HepG2 (cell line): ENCODE measurements at regions not wholly inside any gene's neighbourhood (a gene's known extent, or its start where the extent isn't known, plus 50 kb on each side); places are given as distances from the start of the nearest gene placed in this dataset.
A peak's percentile ranks its signal among the peaks of the same experiment; 100 is the strongest.

Experiments used
- ARNTL ChIP-seq: sonication (generic); formaldehyde crosslinking; IDR thresholded peaks from 2 replicates; pipeline ENCODE4 v1.4.0; 2020; ENCODE audit warnings: mild to moderate bottlenecking, missing genetic modification reagents
- CBX1 ChIP-seq: IDR thresholded peaks from one replicate; pipeline ENCODE4 v1.6.1; 2016; ENCODE audit warnings: antibody characterized with exemption, low read depth
- NR1H2 ChIP-seq: sonication (generic); formaldehyde crosslinking; IDR thresholded peaks from 2 replicates; pipeline ENCODE4 v1.8.1; 2022; ENCODE audit warnings: low read depth, missing genetic modification reagents, borderline replicate concordance
- REST ChIP-seq, 2 experiments: IDR thresholded peaks; 2 replicates each; pipeline ENCODE4 v1.6.1; 2011 to 2012; ENCODE audit warnings: low read length in 2 of 2, borderline replicate concordance in 1 of 2, low read depth in 1 of 2, mild to moderate bottlenecking in 1 of 2, moderate library complexity in 1 of 2
- RFX3 ChIP-seq: IDR thresholded peaks from 2 replicates; pipeline ENCODE4 v1.6.1; 2016; ENCODE audit warnings: missing biosample characterization, missing genetic modification reagents
- SNRNP70 ChIP-seq: fragments of 200-400 bp; formaldehyde crosslinking; IDR thresholded peaks from 2 replicates; pipeline ENCODE4 v1.6.1; 2017; ENCODE audit warnings: mild to moderate bottlenecking, low read depth, low read length, moderate library complexity
- THAP8 ChIP-seq: sonication (generic); formaldehyde crosslinking; IDR thresholded peaks from 2 replicates; pipeline ENCODE4 v1.5.1; 2020; ENCODE audit warnings: missing genetic modification reagents, mild to moderate bottlenecking, borderline replicate concordance
- ZNF607 ChIP-seq: sonication (generic); formaldehyde crosslinking; IDR thresholded peaks from 2 replicates; pipeline ENCODE4 v1.5.1; 2020; ENCODE audit warnings: missing genetic modification reagents, mild to moderate bottlenecking, borderline replicate concordance
- TF ChIP-seq, protein P1 (sequence below): sonication (generic); formaldehyde crosslinking; IDR thresholded peaks from 2 replicates; pipeline ENCODE4 v1.5.0; 2020; ENCODE audit warnings: mild to moderate bottlenecking, missing genetic modification reagents, borderline replicate concordance
- TF ChIP-seq, protein P2 (sequence below): sonication (generic); formaldehyde crosslinking; IDR thresholded peaks from 2 replicates; pipeline ENCODE4 v1.5.1; 2020; ENCODE audit warnings: missing genetic modification reagents, mild to moderate bottlenecking, borderline replicate concordance

- TF ChIP-seq ZNF607 (CRISPR knock-in tag) (no peak), ARNTL (CRISPR knock-in tag) (0 out of 2 replicates have a peak, but pooled peaks have one; percentile 56), REST (IDR thresholded peaks at IDR 0.05; ENCODE audit: borderline replicate concordance in 1 of 2, low read depth in 1 of 2, low read length in 2 of 2) (peak in 1 of 2 experiments; percentile 24; a peak in 1 of 4 replicates), RFX3 (CRISPR knock-in tag) (no peak), CBX1 (no peak), THAP8 (CRISPR knock-in tag) (no peak), SNRNP70 (no peak), NR1H2 (CRISPR knock-in tag) (no peak)
- TF ChIP-seq, protein P1, sequence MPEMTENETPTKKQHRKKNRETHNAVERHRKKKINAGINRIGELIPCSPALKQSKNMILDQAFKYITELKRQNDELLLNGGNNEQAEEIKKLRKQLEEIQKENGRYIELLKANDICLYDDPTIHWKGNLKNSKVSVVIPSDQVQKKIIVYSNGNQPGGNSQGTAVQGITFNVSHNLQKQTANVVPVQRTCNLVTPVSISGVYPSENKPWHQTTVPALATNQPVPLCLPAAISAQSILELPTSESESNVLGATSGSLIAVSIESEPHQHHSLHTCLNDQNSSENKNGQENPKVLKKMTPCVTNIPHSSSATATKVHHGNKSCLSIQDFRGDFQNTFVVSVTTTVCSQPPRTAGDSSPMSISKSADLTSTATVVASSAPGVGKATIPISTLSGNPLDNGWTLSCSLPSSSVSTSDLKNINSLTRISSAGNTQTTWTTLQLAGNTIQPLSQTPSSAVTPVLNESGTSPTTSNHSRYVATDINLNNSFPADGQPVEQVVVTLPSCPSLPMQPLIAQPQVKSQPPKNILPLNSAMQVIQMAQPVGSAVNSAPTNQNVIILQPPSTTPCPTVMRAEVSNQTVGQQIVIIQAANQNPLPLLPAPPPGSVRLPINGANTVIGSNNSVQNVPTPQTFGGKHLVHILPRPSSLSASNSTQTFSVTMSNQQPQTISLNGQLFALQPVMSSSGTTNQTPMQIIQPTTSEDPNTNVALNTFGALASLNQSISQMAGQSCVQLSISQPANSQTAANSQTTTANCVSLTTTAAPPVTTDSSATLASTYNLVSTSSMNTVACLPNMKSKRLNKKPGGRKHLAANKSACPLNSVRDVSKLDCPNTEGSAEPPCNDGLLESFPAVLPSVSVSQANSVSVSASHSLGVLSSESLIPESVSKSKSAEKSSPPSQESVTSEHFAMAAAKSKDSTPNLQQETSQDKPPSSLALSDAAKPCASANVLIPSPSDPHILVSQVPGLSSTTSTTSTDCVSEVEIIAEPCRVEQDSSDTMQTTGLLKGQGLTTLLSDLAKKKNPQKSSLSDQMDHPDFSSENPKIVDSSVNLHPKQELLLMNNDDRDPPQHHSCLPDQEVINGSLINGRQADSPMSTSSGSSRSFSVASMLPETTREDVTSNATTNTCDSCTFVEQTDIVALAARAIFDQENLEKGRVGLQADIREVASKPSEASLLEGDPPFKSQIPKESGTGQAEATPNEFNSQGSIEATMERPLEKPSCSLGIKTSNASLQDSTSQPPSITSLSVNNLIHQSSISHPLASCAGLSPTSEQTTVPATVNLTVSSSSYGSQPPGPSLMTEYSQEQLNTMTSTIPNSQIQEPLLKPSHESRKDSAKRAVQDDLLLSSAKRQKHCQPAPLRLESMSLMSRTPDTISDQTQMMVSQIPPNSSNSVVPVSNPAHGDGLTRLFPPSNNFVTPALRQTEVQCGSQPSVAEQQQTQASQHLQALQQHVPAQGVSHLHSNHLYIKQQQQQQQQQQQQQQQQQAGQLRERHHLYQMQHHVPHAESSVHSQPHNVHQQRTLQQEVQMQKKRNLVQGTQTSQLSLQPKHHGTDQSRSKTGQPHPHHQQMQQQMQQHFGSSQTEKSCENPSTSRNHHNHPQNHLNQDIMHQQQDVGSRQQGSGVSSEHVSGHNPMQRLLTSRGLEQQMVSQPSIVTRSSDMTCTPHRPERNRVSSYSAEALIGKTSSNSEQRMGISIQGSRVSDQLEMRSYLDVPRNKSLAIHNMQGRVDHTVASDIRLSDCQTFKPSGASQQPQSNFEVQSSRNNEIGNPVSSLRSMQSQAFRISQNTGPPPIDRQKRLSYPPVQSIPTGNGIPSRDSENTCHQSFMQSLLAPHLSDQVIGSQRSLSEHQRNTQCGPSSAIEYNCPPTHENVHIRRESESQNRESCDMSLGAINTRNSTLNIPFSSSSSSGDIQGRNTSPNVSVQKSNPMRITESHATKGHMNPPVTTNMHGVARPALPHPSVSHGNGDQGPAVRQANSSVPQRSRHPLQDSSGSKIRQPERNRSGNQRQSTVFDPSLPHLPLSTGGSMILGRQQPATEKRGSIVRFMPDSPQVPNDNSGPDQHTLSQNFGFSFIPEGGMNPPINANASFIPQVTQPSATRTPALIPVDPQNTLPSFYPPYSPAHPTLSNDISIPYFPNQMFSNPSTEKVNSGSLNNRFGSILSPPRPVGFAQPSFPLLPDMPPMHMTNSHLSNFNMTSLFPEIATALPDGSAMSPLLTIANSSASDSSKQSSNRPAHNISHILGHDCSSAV (CRISPR knock-in tag), result no peak
- TF ChIP-seq, protein P2, sequence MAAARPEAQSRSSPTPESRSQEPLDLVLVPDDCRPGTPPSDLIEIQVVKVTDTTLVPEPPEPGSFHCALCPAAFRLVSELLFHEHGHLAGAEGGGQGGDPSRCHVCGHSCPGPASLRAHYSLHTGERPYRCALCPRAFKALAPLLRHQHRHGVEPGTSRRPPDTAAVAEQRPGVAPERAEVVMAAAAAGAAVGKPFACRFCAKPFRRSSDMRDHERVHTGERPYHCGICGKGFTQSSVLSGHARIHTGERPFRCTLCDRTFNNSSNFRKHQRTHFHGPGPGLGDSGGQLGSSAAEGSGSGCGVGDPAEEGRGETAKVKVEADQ (CRISPR knock-in tag), result no peak
These were observed 70.2 kb upstream of the DSC1 start (continued) for GRCh38 chr18:31232775-31233424.
